GM19438 (cell line): ENCODE measurements at regions not wholly inside any gene's neighbourhood (a gene's known extent, or its start where the extent isn't known, plus 50 kb on each side); places are given as distances from the start of the nearest gene placed in this dataset.
"Not testable (repeated sequence)": the region's sequence is repeated elsewhere in the genome, so short reads cannot be mapped to it uniquely, and the experiment has no call there.

Source experiments
- ATAC-seq: cut with Tn5 transposase; IDR thresholded peaks from one replicate; pipeline ENCODE4 v1.9.1; 2021; ENCODE audit warnings: low read depth; ENCODE audit not compliant: unreplicated experiment

DNA sequence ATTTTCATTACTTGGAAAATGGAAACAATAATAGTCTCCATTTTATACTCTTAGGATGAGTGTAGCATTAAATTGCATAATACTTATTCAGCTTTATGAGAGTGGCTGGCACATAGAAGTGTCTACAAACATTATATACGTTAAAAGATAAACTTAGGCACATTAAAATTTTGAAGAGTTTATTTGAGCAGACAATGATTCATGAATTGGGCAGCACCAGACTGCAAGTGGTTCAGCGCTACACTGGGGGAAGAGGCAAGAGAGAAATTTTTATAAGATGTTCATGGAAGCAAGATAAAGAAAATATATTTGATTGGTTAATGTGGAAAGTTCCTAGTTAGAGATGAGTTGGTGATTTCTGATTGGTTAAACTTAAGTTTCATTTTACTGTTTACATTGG is 243.7 kb downstream of the RASEF start:
- no peak for ATAC-seq

DNA sequence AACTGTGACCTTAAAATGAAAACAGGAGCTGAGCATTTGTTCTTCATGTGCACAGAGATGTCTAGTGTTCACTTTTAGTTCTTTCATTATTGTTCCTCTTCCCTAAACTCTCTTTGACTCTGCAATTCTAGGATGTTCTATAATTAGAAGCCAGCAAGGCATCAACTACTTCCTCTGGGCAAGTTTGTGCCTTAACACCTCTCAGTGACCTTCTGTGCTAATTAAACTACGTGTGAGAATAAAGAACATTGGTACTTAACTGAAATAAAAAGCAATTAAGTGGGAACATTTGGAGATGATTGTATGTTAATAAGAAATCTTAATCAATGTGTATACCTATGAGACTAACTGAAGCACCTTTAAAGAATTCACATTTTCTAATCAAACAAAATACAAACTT is 242.8 kb downstream of the RASEF start:
- no peak for ATAC-seq

DNA sequence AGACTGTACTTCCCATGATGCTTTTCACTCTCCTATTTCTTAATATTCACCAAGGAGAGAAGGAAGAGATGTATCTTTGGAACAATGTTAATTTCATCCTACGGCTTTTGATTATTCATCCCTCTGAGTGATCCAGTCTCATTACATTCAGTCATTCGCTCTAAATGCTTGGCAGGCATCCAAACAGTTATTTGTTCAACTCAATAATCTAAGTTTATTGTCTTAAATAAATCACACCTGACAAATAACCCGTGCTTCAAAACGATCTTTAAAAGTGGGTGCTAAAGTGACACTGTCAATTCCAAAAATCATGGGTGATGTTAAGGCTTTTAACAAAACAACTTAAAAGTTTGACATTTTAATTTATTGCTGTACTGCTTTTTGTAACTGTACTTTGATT is 233.1 kb downstream of the RASEF start:
- no peak for ATAC-seq

DNA sequence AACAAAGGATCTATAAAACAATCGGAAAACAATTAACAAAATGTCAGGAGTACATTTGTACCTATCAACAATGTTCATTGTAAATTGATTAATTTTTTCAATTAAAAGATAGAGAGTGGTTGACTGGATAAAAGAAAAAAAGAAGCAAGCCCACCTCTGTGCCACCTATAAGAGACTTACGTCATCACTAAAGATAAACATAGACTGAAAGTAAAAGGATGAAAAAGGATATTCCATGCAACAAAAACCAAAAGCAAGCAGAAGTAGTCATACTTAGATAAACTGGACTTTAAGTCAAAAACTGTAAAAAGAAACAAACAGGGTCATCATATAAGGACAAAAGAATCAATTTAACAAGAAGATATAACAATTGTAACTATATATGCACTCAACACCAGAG is 197.4 kb downstream of the RASEF start:
- no peak for ATAC-seq

DNA sequence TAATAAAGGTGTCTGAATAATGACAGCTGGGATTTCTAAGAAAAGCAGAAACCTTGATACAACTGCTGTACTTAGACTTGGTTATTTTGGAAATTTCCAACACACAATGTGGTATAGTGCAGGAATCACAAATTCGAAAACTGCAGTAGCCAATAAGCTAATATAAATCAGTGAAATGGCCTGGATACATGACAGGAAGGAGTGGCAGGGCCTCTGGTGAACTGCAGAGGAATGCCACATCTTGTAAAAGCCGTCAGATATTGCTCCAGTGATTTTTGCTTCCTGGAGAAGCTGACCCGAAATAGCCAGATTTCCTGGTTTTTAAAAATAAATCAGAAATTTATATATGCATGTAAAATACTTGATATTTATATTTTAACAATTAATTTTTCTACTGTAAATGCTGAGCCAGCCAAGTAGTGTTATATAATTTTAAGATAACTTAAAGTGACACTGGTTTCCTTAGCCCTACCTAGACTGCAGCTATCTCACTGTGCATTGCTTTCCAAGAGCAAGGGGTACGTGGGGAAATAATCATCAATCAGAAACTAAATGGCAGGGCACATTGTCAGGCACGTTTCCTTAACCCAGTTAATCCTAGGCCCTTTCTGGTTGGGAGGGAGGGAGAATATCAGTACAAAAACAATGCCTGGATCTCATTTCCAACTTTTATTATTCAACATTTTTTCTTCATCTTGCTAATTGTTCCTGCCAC is 182.4 kb downstream of the RASEF start:
- ATAC-seq = no peak

DNA sequence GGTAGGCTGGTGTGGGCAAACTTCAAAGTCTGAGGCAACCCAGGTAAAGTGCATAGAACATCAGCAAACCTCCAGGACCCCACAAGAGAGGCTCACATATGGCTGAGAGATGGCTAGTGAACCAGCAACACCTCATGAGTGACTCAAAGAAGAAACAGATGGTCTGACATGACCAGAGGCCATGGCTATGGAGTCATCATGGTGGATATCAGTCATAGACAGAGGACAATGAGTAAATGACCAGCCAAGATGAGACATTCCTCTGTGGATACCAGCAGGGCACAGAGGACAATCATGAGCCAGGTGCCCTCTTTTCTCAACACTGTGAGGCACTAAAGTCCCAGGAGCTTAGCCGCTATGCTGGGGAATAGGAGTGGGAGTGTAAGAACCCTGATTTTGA is 180.8 kb downstream of the RASEF start:
- no peak for ATAC-seq

DNA sequence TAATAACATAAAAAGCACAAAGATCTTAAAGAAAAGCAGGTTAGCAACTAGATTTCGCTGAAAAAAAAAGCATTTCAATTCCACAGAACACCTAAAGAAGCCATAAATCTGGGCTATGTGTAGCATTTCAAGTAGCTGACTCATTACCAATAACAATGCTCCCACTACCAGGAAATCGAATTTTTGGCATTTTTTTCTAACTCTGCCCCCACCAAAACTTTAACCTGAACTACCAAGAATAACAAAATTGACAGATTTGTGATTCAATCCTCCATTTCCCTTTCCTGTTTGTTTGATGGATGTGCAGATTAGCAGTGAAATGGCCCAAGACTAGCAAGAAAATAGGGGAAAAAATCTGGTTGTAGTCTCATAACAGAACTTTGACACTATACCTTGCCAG is 180.2 kb downstream of the RASEF start:
- ATAC-seq = no peak

DNA sequence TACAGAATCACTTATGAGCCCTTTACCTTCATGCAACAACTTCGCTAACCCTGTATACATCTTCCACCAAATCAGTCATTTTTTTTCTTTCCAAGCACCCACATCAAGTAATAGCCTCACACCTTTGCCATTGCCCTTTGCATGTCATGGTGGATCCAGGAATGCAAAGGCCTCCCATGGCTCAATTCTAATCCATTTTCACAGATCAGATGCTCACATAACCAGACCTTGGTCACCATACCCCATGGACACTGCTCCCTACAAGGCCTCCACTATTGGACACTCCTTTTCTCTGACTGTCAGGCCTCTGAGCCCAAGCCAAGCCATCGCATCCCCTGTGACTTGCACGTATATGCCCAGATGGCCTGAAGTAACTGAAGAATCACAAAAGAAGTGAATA is 179.5 kb downstream of the RASEF start:
- no peak for ATAC-seq

DNA sequence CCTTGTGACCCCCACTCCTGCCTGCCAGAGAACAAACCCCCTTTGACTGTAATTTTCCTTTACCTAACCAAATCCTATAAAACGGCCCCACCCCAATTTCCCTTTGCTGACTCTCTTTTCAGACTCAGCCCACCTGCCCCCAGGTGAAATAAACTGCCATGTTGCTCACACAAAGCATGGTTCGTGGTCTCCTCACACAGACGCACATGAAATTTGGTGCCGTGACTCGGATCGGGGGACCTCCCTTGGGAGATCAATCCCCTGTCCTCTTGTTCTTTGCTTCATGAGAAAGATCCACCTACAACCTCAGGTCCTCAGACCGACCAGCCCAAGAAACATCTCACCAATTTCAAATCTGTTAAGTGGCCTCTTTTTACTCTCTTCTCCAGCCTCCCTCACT is 179.0 kb downstream of the RASEF start:
- ATAC-seq = not testable (repeated sequence)

DNA sequence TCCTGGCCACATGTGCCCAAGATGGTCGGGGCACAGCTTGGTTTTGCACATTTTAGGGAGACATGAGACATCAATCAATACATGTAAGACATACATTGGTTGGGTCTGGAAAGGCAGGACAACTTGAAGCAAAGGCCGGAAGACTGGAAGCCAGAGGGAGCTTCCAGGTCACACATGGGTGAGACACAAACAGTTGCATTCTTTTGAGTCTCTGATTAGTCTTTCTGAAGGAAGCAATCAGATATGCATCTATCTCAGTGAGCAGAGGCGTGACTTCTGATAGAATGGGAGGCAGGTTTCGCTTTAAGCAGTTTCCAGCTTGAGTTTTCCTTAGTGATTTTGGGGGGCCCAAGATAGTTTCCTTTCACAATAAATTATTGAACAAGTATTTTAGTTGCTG is 172.5 kb downstream of the RASEF start:
- no peak for ATAC-seq

DNA sequence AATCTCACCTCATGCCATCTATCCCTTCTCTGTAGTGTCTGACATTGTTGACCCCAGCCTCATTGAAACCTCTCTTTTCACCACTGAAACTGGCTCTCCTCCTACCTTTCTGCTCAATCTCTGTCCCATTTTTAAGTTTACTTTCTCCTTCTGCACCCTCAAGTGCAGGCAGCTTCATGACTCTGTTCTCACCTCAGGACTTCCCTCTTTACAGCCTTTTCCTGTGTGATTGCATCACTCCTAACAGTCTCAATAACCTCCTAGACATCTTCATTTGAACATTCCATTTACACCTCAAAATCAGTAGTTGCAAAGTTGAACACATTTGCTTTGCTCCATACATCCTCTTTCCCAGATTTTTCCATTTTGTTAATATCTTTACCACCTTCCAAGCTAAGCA is 172.1 kb downstream of the RASEF start:
- ATAC-seq = no peak

DNA sequence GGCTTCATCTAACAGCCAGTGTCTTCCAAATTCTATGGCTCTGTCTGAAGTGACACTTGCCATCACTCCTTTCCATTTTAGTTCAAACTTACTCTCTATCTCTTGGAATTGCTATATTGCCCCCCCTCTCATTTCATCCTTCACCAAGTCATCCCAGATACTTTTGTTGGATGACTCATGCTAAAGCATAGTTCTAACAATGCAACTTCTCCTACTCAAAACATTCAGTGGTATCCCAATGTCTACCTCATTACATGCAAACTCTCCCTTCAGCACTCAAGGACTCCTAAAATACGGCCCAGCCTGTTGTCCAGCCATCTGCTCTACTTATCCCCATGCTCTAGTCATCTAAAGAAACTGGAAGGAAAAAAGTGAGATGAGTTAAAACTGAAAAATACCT is 171.6 kb downstream of the RASEF start:
- ATAC-seq = no peak

DNA sequence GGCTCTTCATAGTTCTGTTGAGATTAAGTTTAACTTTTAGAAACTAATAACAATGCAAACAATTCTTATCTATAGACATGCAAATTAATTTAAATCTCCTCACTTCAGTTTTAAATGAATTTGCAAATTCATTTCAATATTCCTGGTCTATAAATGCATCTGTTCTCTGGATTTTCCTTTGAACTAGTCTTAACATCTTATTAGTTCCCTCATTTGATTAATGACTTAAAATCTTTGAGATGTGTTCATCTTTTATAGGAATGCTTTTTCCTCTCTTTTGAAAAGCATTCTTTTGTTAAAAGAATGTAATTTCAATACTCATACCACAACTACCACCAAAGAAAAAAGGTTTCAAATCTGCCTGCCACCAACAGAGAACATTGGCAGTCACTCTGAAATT is 169.4 kb downstream of the RASEF start:
- no peak for ATAC-seq

DNA sequence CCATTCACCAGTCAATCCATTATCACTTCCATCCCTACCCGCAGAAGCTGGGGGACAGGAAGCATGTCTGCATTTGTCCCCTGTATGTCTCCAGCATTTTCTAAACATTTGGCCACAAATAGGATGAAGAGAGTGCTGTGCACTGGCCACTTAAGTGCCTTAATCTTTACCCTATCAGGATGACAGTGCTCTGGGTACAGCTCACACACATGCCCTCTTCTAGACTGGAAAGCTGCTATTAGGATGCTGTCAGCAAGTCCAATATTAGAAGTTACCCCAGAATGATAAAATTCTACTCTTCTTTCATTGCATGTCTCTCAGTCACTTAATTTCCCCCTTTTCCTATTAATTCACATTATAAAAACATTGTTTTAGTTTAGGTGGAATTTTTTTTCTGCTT is 168.4 kb downstream of the RASEF start:
- no peak for ATAC-seq

DNA sequence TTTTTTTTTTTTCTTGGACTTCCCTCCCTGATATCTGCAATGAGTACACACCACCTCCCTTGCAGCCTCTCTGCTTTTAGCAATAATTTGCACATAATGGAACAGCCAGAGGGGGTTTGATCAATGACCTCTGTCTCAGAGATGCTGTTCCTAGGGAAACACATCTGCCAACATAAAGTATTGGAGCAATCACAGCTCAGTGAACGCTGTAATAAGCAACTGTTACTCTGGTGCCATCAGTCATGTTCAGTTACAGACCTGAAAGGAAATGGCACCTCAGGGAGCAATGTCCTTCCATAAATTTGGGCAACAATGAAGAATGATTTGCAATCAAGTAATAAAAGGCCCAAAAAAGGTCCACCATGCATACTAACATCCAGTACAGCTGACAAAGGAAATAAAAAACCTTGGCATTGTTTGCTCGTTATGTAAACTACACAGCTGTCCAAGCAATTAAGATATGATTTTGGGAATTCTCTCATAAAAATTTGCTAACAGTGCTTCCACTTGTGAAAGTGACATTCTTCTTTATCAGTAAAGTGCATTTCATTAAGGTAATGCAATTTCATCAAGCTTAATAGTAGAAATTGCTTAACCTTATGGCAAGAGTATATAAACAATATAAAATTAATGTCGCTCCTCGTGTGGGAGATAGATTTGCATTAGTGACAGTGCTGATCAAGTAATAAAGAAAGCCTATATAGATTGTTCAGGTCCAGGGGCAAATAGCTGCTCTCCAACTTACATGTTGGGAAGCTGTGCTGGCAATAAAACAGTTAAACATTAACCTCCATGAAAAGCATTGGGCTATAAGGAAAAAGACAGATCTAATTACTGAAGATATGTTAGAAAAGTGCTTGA is 167.8 kb downstream of the RASEF start:
- ATAC-seq = no peak

DNA sequence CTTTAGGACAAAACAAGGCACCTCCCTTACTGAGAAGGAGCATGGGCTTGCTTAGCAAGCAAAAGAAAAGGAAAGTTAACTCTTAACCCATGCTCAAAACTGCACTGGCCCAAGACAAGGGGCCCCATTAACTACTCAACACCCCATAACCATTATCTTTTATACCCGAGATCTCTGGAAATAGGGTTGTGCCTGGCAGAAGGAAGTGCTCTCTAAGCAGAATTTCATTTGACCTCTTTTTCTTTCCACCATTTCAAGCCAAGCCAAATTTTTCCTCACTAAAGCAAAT is 167.2 kb downstream of the RASEF start:
- ATAC-seq = no peak

DNA sequence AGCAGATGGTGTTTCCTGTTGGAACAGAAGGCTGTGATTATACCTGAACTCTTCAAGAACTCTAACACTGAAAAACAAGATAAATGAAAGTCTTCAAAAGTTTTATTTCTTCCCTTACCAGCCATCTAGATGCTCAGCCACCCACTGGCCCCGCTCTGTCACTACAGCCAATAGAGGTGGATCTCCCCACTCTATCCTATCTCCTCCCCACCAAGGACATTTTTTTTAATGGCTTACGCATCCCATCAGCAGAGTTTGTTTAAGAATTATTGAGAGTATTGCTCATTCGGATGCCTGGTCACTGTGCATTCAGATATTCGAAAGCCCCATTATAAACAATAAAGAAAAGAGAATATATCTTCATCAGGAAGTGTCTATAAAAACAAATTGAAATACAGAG is 159.4 kb downstream of the RASEF start:
- no peak for ATAC-seq

DNA sequence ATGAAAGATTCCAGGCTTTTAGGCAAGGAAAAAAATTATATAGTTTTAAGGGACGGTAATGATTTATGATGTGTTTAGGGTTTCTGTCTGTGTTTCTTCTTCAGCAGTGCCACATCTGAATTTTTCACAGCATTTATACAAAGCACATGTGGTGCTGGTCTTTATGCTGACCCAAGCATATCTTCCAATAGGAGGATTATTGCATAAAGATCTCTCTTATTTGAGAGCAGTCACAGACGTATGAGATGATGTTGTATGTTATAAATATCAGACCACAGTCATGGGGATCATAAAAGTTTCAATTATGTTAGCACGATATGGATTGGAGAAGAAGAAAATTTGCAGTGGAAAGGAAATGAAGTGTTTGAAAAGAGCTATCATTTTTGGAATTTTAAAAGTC is 150.9 kb downstream of the RASEF start:
- no peak for ATAC-seq

DNA sequence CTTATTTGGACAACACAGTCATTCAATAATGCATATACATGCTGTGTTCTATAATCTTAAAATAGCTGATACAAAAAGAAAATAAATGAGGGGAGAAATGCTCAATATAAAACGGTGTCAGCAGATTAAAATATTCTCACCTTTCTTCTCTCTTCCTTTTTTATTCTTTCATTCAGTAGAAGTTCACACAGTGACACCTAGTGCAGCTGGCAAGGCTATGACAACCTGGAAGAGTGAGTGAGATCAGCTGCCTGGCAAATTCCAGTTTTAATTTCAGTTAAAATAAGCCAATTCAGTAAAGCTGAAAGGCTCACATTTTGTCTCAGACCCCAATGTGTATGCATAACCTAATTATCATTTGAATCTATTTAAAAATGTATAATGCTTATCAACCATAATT is 150.3 kb downstream of the RASEF start:
- no peak for ATAC-seq

DNA sequence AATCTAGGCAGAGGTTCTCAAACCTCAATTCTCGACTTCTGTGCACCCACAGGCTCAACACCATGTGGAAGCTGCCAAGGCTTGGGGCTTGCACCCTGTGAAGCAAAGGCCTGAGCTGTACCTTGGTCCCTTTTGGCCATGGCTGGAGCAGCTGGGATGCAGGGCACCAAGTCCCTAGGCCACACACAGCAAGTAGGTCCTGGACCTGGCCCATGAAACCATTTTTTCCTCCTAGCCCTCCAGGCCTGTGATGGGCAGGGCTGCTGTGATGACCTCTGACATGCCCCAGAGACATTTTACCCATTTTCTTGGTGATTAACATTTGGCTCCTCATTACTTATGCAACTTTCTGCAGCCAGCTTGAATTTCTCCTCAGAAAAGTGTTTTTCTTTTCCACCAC is 146.7 kb downstream of the RASEF start:
- ATAC-seq = not testable (repeated sequence)

DNA sequence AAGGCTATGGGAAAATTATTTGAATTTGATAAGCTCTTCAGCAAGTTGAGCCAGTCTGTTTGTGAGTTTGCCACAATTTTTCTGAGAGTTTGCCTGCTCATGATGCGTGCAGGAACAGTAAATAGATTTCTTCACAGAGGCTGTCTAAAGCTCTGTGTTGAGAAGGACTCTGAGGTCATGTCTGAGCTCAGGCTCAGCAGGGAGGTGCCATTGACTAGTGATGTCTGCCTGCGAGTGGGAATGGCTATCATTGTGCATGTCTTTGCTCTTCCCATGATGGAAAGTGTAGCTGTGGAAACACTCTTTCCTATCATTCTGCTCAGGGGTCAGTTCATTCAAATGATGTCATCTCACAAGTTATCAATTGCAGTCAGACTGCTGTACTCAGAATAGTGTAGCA is 142.8 kb downstream of the RASEF start:
- ATAC-seq = no peak

DNA sequence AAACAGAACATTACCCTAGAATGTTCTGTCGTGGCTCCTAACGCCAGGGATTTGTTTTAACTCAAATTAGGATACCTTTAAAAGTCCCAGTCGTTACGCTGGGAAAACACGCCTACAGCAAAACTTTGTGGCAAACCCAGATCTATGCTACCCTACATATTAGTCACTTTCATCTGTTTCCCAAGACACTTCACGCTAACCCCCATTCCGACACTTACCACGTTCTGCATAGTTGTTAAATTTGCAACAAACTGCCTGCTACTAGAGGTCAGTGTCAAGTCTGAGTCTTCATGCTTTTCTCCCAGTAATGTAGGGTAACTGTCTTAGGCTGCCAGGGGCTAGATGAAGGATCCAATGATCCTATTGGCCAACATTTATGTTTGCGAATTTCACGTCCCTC is 140.3 kb downstream of the RASEF start:
- no peak for ATAC-seq
